Activated T-cell treated with anti-CD3 and anti-CD28 coated beads, Interleukin-2, amount 50 U/mL, for 4 hours (primary cell): ENCODE measurements at regions not wholly inside any gene's neighbourhood (a gene's known extent, or its start where the extent isn't known, plus 50 kb on each side); places are given as distances from the start of the nearest gene placed in this dataset.
A peak's percentile ranks its signal among the peaks of the same experiment; 100 is the strongest.
"Not testable (repeated sequence)": the region's sequence is repeated elsewhere in the genome, so short reads cannot be mapped to it uniquely, and the experiment has no call there.

ENCODE experiments used
- ATAC-seq, 2 donors: fragments of 200-7000 bp; cut with Tn5 transposase; one replicate each; pipeline ENCODE4 v1.10.0; 2021
- DNase-seq: peaks from one replicate; pipeline ENCODE4 v3.0.0-alpha.2; 2020
- H3K27me3 Mint-ChIP-seq: one replicate; pipeline ENCODE4 v1.8.0; 2021; ENCODE audit warnings: low read depth, mixed read lengths
- H3K36me3 Mint-ChIP-seq: one replicate; pipeline ENCODE4 v1.8.0; 2022; ENCODE audit warnings: mixed read lengths; ENCODE audit not compliant: insufficient read depth
- H3K4me1 Mint-ChIP-seq: one replicate; pipeline ENCODE4 v1.8.0; 2021; ENCODE audit warnings: low read depth, mixed read lengths
- H3K4me3 Mint-ChIP-seq: one replicate; pipeline ENCODE4 v1.8.0; 2021; ENCODE audit warnings: mild to moderate bottlenecking, moderate library complexity, mixed read lengths
- H3K9me3 Mint-ChIP-seq: one replicate; pipeline ENCODE4 v1.8.0; 2021; ENCODE audit warnings: mixed read lengths

GRCh38 chr1:234893359-234893724, 235.3 kb downstream of the TOMM20 start:
- ATAC-seq (no peak), DNase-seq (no peak)
- Mint-ChIP-seq H3K36me3 (no peaks in the 10 kb centered on the region), H3K4me1 (peaks cover 21% of the 10 kb centered on the region), H3K9me3 (peaks cover 3% of the 10 kb centered on the region), H3K27me3 (no peaks in the 10 kb centered on the region), H3K4me3 (no peak overlapping the region)

GRCh38 chr1:234892642-234893041, 236.0 kb downstream of the TOMM20 start:
- ATAC-seq (no peak), DNase-seq (no peak)
- H3K27me3 Mint-ChIP-seq: no peaks in the 10 kb centered on the region
- H3K9me3 Mint-ChIP-seq: peaks cover 5% of the 10 kb centered on the region
- H3K4me1 Mint-ChIP-seq: peaks cover 21% of the 10 kb centered on the region
- no peak overlapping the region for H3K4me3 Mint-ChIP-seq
- no peaks in the 10 kb centered on the region for H3K36me3 Mint-ChIP-seq

- no peak for DNase-seq
- Mint-ChIP-seq H3K4me1 (peaks cover 19% of the 10 kb centered on the region), H3K4me3 (no peak overlapping the region), H3K36me3 (no peaks in the 10 kb centered on the region), H3K27me3 (peaks cover 1% of the 10 kb centered on the region), H3K9me3 (peaks cover 5% of the 10 kb centered on the region)
- no peak for ATAC-seq
Measured at GRCh38 chr1:234891427-234891826, 237.2 kb downstream of the TOMM20 start.

- DNase-seq: no peak
- Mint-ChIP-seq H3K27me3 (peaks cover 1% of the 10 kb centered on the region), H3K36me3 (no peaks in the 10 kb centered on the region), H3K9me3 (peaks cover 5% of the 10 kb centered on the region), H3K4me1 (peaks cover 18% of the 10 kb centered on the region), H3K4me3 (no peak overlapping the region)
- ATAC-seq: no peak
Measured at GRCh38 chr1:234889643-234890042, 239.0 kb downstream of the TOMM20 start.

- not testable (repeated sequence) for H3K36me3 Mint-ChIP-seq, H3K27me3 Mint-ChIP-seq, DNase-seq, H3K4me1 Mint-ChIP-seq, H3K9me3 Mint-ChIP-seq, H3K4me3 Mint-ChIP-seq, ATAC-seq
Measured at GRCh38 chr1:234888247-234888646, 240.4 kb downstream of the TOMM20 start.

- Mint-ChIP-seq H3K4me1 (peaks cover 10% of the 10 kb centered on the region), H3K4me3 (no peak overlapping the region)
Measured at GRCh38 chr1:234887016-234887900, 241.4 kb downstream of the TOMM20 start.

GRCh38 chr1:234886081-234886984, 242.3 kb downstream of the TOMM20 start:
- Mint-ChIP-seq H3K9me3 (peaks cover 5% of the 10 kb centered on the region), H3K4me3 (no peak overlapping the region), H3K4me1 (peaks cover 19% of the 10 kb centered on the region), H3K27me3 (peaks cover 1% of the 10 kb centered on the region), H3K36me3 (no peaks in the 10 kb centered on the region)
- ATAC-seq (no peak), DNase-seq (no peak)

More at GRCh38 chr1:234887016-234887900, 241.4 kb downstream of the TOMM20 start:
- Mint-ChIP-seq H3K9me3 (peaks cover 5% of the 10 kb centered on the region), H3K36me3 (no peaks in the 10 kb centered on the region), H3K27me3 (peaks cover 1% of the 10 kb centered on the region)
- ATAC-seq (no peak), DNase-seq (no peak)

GRCh38 chr1:234885601-234886000, 243.0 kb downstream of the TOMM20 start:
- no peaks in the 10 kb centered on the region for H3K36me3 Mint-ChIP-seq
- DNase-seq (no peak), ATAC-seq (no peak)
- H3K9me3 Mint-ChIP-seq: peaks cover 5% of the 10 kb centered on the region
- H3K27me3 Mint-ChIP-seq: peaks cover 1% of the 10 kb centered on the region
- H3K4me3 Mint-ChIP-seq: no peak overlapping the region
- H3K4me1 Mint-ChIP-seq: peaks cover 21% of the 10 kb centered on the region

- DNase-seq: no peak
- Mint-ChIP-seq H3K4me1 (peaks cover 29% of the 10 kb centered on the region), H3K9me3 (peaks cover 5% of the 10 kb centered on the region), H3K36me3 (no peaks in the 10 kb centered on the region), H3K27me3 (peaks cover 1% of the 10 kb centered on the region), H3K4me3 (no peak overlapping the region)
- no peak for ATAC-seq
Measured at GRCh38 chr1:234884701-234885100, 243.9 kb downstream of the TOMM20 start.

- Mint-ChIP-seq H3K4me1 (peaks cover 32% of the 10 kb centered on the region), H3K9me3 (peaks cover 5% of the 10 kb centered on the region), H3K36me3 (no peaks in the 10 kb centered on the region), H3K4me3 (no peak overlapping the region), H3K27me3 (peaks cover 1% of the 10 kb centered on the region)
- DNase-seq (no peak), ATAC-seq (no peak)
Measured at GRCh38 chr1:234884006-234884405, 244.6 kb downstream of the TOMM20 start.

- no peaks in the 10 kb centered on the region for H3K9me3 Mint-ChIP-seq
- peaks cover 32% of the 10 kb centered on the region for H3K4me1 Mint-ChIP-seq
- no peak overlapping the region for H3K4me3 Mint-ChIP-seq
- H3K36me3 Mint-ChIP-seq: no peaks in the 10 kb centered on the region
- H3K27me3 Mint-ChIP-seq: peaks cover 1% of the 10 kb centered on the region
- DNase-seq (no peak), ATAC-seq (no peak)
Measured at GRCh38 chr1:234882898-234883297, 245.7 kb downstream of the TOMM20 start.

GRCh38 chr1:234881893-234882771, 246.5 kb downstream of the TOMM20 start:
- no peaks in the 10 kb centered on the region for H3K27me3 Mint-ChIP-seq
- H3K36me3 Mint-ChIP-seq: no peaks in the 10 kb centered on the region
- no peak overlapping the region for H3K4me3 Mint-ChIP-seq
- no peaks in the 10 kb centered on the region for H3K9me3 Mint-ChIP-seq
- no peak for DNase-seq
- peaks cover 34% of the 10 kb centered on the region for H3K4me1 Mint-ChIP-seq
- ATAC-seq: peak; percentile 64 to 68

- no peaks in the 10 kb centered on the region for H3K27me3 Mint-ChIP-seq
- no peaks in the 10 kb centered on the region for H3K9me3 Mint-ChIP-seq
- no peak overlapping the region for H3K4me3 Mint-ChIP-seq
- no peak for DNase-seq
- peaks cover 34% of the 10 kb centered on the region for H3K4me1 Mint-ChIP-seq
- no peaks in the 10 kb centered on the region for H3K36me3 Mint-ChIP-seq
- no peak for ATAC-seq
Measured at GRCh38 chr1:234879147-234880080, 249.2 kb downstream of the TOMM20 start.
